Right atrium auricular region (tissue), 2 donors: ENCODE measurements at regions not wholly inside any gene's neighbourhood (a gene's known extent, or its start where the extent isn't known, plus 50 kb on each side); places are given as distances from the start of the nearest gene placed in this dataset.

ENCODE experiments used
- DNase-seq: peaks from one replicate; pipeline ENCODE4 v3.0.0-alpha.2; 2019; ENCODE audit warnings: low spot score
- H3K27ac ChIP-seq, 2 donors: fragments of 200-600 bp; sonication (generic); 1 replicate in 1 of 2; 2 replicates in 1 of 2; pipeline ENCODE4 v1.5.1; 2016 to 2019
- H3K27me3 ChIP-seq, 2 donors: fragments of 200-600 bp; sonication (generic); one replicate each; pipeline versions ENCODE4 v1.5.1 to v1.6.0; 2017 to 2019
- H3K36me3 ChIP-seq: fragments of 200-600 bp; sonication (generic); one replicate; pipeline ENCODE4 v1.5.1; 2016
- H3K4me1 ChIP-seq, 2 donors: fragments of 200-600 bp; sonication (generic); one replicate each; pipeline versions ENCODE4 v1.5.1 to v1.6.0; 2017 to 2019
- H3K4me3 ChIP-seq, 2 donors: fragments of 200-600 bp; sonication (generic); 1 replicate in 1 of 2; 2 replicates in 1 of 2; pipeline ENCODE4 v1.5.1; 2017 to 2019; ENCODE audit warnings: mild to moderate bottlenecking in 1 of 2, moderate library complexity in 1 of 2
- H3K9me3 ChIP-seq, 2 donors: fragments of 200-600 bp; sonication (generic); one replicate each; pipeline ENCODE4 v1.5.1; 2019
- TF ChIP-seq, protein P1 (sequence below), 2 donors: fragments of 200-600 bp; sonication (generic); IDR thresholded peaks; one replicate each; pipeline ENCODE4 v1.5.1; 2019; ENCODE audit warnings: antibody characterized with exemption in 2 of 2

DNA sequence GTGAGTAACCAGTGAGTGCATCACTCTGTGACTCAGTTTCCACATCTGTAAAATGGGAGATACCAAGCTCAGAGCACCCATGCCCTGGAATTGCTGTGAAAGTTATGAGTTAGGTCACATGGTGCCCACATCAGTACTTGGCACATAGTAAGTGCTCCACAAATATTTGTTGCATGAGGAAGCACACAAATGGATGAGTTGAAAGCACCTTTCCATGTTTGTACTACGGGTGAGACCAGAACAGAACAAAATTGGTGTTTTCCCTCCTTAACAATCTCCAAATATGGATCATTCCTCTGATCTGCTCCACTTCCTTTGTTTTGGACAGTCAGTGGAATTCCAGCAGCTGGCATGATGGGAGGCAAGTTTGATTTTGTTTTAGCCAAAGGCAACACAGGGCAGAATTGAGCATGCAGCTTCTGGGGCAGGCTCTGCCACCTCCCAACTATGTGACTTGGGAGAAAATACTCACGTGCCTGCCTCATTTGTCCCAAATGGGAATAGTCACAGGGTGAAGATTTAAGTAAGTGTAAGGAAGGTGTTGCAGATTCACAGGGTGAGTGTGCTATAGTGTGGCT, 503.7 kb upstream of the SULF2 start:
- Histone ChIP-seq H3K36me3 (no peaks in the 10 kb centered on the region), H3K27me3 (no peaks in the 10 kb centered on the region), H3K4me1 (peaks cover 0 to 13% of the 10 kb centered on the region in 2 donors), H3K4me3 (no peak overlapping the region), H3K27ac (no peak overlapping the region), H3K9me3 (no peaks in the 10 kb centered on the region)
- no peak for DNase-seq
- TF ChIP-seq, protein P1, sequence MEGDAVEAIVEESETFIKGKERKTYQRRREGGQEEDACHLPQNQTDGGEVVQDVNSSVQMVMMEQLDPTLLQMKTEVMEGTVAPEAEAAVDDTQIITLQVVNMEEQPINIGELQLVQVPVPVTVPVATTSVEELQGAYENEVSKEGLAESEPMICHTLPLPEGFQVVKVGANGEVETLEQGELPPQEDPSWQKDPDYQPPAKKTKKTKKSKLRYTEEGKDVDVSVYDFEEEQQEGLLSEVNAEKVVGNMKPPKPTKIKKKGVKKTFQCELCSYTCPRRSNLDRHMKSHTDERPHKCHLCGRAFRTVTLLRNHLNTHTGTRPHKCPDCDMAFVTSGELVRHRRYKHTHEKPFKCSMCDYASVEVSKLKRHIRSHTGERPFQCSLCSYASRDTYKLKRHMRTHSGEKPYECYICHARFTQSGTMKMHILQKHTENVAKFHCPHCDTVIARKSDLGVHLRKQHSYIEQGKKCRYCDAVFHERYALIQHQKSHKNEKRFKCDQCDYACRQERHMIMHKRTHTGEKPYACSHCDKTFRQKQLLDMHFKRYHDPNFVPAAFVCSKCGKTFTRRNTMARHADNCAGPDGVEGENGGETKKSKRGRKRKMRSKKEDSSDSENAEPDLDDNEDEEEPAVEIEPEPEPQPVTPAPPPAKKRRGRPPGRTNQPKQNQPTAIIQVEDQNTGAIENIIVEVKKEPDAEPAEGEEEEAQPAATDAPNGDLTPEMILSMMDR (IDR thresholded peaks at IDR 0.05): no peak

DNA sequence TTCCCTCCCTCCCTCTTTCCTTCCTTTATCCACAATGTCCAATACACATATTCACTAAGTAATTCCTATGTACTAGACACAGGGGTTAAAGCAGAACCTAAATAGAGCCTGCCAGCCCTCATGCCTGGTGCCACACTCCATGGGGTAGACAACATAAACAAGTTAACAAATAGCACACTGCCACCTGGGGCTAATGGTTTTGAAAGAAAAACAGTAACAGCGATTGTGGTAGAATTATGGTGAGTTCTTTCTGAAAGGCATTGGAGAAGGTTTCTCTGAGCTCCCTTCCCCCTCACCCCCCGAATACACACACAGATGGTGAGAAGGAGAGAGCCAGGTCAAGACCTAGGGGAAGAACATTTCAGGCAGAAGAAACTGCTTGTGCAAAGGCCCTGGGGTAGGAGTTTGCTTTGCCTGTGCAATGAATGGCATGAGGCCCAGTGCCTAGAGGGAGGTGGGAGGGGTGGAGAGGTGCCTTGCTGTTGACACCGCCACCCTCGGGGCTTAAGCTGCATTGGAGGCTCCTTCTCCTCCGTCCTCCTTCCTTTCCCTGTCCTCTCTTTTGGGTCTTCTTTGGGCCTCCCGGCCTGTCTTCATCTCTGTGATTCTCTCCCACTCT, 502.4 kb upstream of the SULF2 start:
- Histone ChIP-seq H3K27me3 (no peaks in the 10 kb centered on the region), H3K9me3 (no peaks in the 10 kb centered on the region), H3K4me3 (no peak overlapping the region), H3K27ac (no peak overlapping the region), H3K36me3 (no peaks in the 10 kb centered on the region), H3K4me1 (peaks cover 0 to 13% of the 10 kb centered on the region in 2 donors)
- TF ChIP-seq, protein P1 (IDR thresholded peaks at IDR 0.05): no peak
- DNase-seq: no peak

DNA sequence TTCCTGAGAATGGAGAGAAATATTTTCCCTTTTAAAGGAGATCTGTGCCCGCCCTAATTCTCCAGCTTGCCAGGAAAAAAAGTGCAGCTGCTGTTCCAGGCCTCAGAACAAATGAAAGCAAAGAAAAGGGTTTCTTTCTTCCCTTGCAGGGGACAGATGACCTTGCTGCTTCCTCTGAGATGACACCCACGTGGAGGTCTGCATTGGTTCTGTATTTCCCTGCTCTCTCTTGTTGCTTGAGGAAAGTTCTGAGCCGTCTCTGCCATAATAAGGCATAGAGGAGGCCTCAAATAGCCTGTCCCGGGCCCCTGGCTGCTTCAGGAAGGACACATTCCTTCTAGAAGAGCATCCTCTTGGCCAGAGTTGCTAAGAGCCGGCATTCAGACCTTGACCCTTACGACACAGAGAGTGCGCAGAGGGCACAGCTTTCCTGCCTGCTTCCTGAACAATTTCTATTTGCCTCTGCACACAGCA, 501.8 kb upstream of the SULF2 start:
- Histone ChIP-seq H3K27me3 (no peaks in the 10 kb centered on the region), H3K36me3 (no peaks in the 10 kb centered on the region), H3K27ac (no peak overlapping the region), H3K4me1 (peaks cover 0 to 13% of the 10 kb centered on the region in 2 donors), H3K4me3 (no peak overlapping the region), H3K9me3 (no peaks in the 10 kb centered on the region)
- TF ChIP-seq, protein P1 (IDR thresholded peaks at IDR 0.05): no peak
- DNase-seq: no peak

DNA sequence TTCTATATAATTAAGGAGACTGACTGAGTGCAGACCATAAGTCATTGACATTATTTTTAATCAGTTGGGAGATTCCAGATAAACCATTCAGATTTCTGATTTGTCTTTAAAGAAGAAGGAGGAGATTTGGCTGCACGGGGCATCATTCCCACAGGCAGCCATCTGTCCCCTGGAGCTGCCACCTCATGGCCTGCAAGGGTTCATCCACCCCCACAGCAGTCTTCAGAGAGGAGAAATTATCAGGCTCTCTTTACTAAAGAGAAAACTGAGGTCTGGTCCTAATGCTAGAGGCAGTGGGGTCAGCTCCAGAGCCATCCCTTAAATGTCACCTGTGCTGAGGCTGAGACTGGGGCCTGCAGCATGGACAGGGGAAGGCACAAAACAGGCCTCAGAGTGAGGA, 501.3 kb upstream of the SULF2 start:
- Histone ChIP-seq H3K27ac (no peak overlapping the region), H3K36me3 (no peaks in the 10 kb centered on the region), H3K9me3 (no peaks in the 10 kb centered on the region), H3K4me1 (peaks cover 0 to 13% of the 10 kb centered on the region in 2 donors), H3K4me3 (no peak overlapping the region), H3K27me3 (no peaks in the 10 kb centered on the region)
- TF ChIP-seq, protein P1 (IDR thresholded peaks at IDR 0.05): no peak
- DNase-seq: no peak

DNA sequence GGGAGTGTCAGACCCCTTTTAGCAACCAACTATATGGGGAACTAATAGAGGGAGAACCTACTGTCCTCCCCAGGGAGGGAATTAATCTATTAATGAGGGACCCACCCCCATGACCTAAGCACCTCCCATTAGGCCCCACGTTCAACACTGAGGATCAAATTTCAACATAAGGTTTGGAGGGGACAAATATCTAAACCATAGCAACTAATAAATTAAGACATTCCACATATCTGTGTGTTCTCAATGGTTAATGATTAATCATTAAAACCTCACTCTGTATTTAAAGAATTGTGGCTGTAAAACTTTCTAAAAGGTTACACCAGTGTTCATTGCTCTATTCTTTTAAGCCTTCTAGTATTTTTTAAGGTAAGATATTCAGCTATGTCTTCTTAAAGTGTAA, 500.4 kb upstream of the SULF2 start:
- no peaks in the 10 kb centered on the region for H3K36me3 ChIP-seq
- H3K27ac ChIP-seq: no peak overlapping the region
- H3K27me3 ChIP-seq: no peaks in the 10 kb centered on the region
- no peak overlapping the region for H3K4me3 ChIP-seq
- H3K4me1 ChIP-seq: peaks cover 0 to 13% of the 10 kb centered on the region in 2 donors
- TF ChIP-seq, protein P1 (IDR thresholded peaks at IDR 0.05): no peak
- DNase-seq: no peak
- H3K9me3 ChIP-seq: no peaks in the 10 kb centered on the region
